Activated CD8-positive, alpha-beta memory T cell treated with anti-CD3 and anti-CD28 coated beads, Interleukin-2, amount 10 ng/mL, durations not matched to agents 7 days and 5 days (primary cell): ENCODE measurements at regions not wholly inside any gene's neighbourhood (a gene's known extent, or its start where the extent isn't known, plus 50 kb on each side); places are given as distances from the start of the nearest gene placed in this dataset.

Experiments used
- ATAC-seq: fragments of 150-1000 bp; cut with Tn5 transposase; one replicate; pipeline ENCODE4 v1.10.0; 2021; ENCODE audit warnings: moderate library complexity
- CTCF ChIA-PET: fragments of 350-600 bp; sonication (Branson Sonifier 250); formaldehyde crosslinking; loops from one replicate; lab custom pipeline; 2021; ENCODE audit warnings: antibody characterized with exemption; lab: Charles Lee
- DNase-seq: peaks from one replicate; pipeline ENCODE4 v3.0.0-alpha.2; 2020
- H3K27ac Mint-ChIP-seq: one replicate; pipeline ENCODE4 v1.8.0; 2021; ENCODE audit warnings: mild to moderate bottlenecking, mixed read lengths
- H3K27me3 Mint-ChIP-seq: one replicate; pipeline ENCODE4 v1.8.0; 2021; ENCODE audit warnings: mixed read lengths
- H3K36me3 Mint-ChIP-seq: one replicate; pipeline ENCODE4 v1.8.0; 2021; ENCODE audit warnings: mild to moderate bottlenecking, mixed read lengths
- H3K4me1 Mint-ChIP-seq: one replicate; pipeline ENCODE4 v1.8.0; 2021; ENCODE audit warnings: mixed read lengths
- H3K4me3 Mint-ChIP-seq: one replicate; pipeline ENCODE4 v1.8.0; 2021; ENCODE audit warnings: mild to moderate bottlenecking, moderate library complexity, mixed read lengths
- H3K9me3 Mint-ChIP-seq: one replicate; pipeline ENCODE4 v1.8.0; 2022; ENCODE audit warnings: low read depth, mixed read lengths

- no peak for DNase-seq
- H3K4me1 Mint-ChIP-seq: no peaks in the 10 kb centered on the region
- CTCF ChIA-PET: no interaction called here
- ATAC-seq: no peak
- no peaks in the 10 kb centered on the region for H3K36me3 Mint-ChIP-seq
- no peaks in the 10 kb centered on the region for H3K27me3 Mint-ChIP-seq
- no peak overlapping the region for H3K4me3 Mint-ChIP-seq
- H3K27ac Mint-ChIP-seq: no peak overlapping the region
- no peaks in the 10 kb centered on the region for H3K9me3 Mint-ChIP-seq
Measured at GRCh38 chr3:116864590-116864927, 155.0 kb downstream of the TUSC7 start.

GRCh38 chr3:116870379-116870778 lies 160.8 kb downstream of the TUSC7 start:
- ATAC-seq (no peak), DNase-seq (no peak)
- Mint-ChIP-seq H3K27me3 (no peaks in the 10 kb centered on the region), H3K4me3 (no peak overlapping the region), H3K9me3 (peaks cover 3% of the 10 kb centered on the region), H3K36me3 (no peaks in the 10 kb centered on the region), H3K27ac (no peak overlapping the region), H3K4me1 (no peaks in the 10 kb centered on the region)
- CTCF ChIA-PET: no interaction called here

DNA sequence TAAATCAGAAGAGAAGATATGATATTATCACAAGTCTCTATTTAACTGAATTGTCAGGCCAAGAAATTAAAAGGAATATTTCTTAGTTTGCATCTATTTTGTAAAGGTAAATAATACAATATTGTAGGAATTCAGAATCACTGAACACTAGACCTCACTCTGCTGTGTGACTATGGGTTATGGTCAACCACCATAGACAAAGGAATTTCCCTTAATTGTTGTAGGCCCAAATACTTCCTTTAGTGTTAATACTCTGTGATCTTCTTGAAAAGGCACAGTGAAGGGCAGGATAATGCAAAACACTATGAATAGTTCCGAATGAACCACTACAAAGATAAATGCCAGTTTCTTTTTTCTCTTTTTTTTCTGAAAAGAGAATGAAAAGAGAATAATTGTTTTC lies 162.3 kb downstream of the TUSC7 start:
- Mint-ChIP-seq H3K9me3 (peaks cover 3% of the 10 kb centered on the region), H3K4me1 (no peaks in the 10 kb centered on the region), H3K4me3 (no peak overlapping the region), H3K36me3 (no peaks in the 10 kb centered on the region), H3K27ac (no peak overlapping the region), H3K27me3 (no peaks in the 10 kb centered on the region)
- no peak for DNase-seq
- CTCF ChIA-PET: interaction anchor here (0.8 kb wide), 1 partner anchor 25 kb away, joined by 3 read pairs; no protein-coding TSS in a partner anchor
- no peak for ATAC-seq

GRCh38 chr3:116872688-116873087 lies 163.1 kb downstream of the TUSC7 start:
- no peaks in the 10 kb centered on the region for H3K36me3 Mint-ChIP-seq
- CTCF ChIA-PET: no interaction called here
- DNase-seq (no peak), ATAC-seq (no peak)
- no peaks in the 10 kb centered on the region for H3K27me3 Mint-ChIP-seq
- no peak overlapping the region for H3K27ac Mint-ChIP-seq
- peaks cover 3% of the 10 kb centered on the region for H3K9me3 Mint-ChIP-seq
- no peaks in the 10 kb centered on the region for H3K4me1 Mint-ChIP-seq
- no peak overlapping the region for H3K4me3 Mint-ChIP-seq

DNA sequence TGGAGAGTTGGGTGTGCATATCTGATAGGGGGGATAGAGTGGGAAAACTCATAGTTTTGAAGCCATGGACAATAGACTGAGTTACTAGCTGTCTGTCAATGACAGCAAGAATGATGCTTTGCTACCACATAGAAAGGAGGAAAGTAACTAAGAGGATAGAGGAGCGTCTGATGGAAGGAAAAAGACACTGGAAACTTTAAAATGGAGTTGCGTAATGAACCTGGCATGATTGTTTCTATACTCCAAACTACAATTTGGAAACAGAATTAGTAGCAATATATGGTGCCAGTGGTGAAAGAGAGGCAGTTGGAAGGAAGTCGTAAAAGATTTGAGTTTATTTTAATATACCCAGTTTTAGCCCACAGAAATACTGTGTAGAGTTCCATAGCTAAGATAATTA lies 163.6 kb downstream of the TUSC7 start:
- Mint-ChIP-seq H3K9me3 (peaks cover 3% of the 10 kb centered on the region), H3K4me1 (no peaks in the 10 kb centered on the region), H3K27me3 (no peaks in the 10 kb centered on the region), H3K4me3 (no peak overlapping the region), H3K27ac (no peak overlapping the region), H3K36me3 (no peaks in the 10 kb centered on the region)
- DNase-seq (no peak), ATAC-seq (no peak)
- CTCF ChIA-PET: no interaction called here

DNA sequence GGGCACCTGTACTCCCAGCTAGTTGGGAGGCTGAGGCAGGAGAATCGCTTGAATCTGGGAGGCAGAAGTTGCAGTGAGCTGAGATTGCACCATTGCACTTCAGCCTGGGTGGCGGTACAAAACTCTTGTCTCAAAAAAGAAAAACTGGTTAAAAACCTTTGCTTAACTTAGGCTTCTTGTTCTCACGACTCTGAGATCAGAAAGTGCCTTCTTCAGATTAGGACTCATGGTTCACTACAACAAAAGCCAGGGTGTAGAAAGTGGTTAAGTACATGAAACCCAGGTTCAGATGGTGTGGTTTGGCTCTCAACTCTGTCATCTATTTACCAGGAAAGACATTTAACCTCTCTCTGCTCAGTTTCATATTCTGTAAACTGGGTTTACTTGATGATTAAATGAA lies 168.4 kb downstream of the TUSC7 start:
- Mint-ChIP-seq H3K36me3 (no peaks in the 10 kb centered on the region), H3K4me3 (no peak overlapping the region), H3K27me3 (no peaks in the 10 kb centered on the region), H3K27ac (no peak overlapping the region), H3K9me3 (no peaks in the 10 kb centered on the region), H3K4me1 (no peaks in the 10 kb centered on the region)
- DNase-seq: no peak
- CTCF ChIA-PET: no interaction called here
- no peak for ATAC-seq

- H3K4me1 Mint-ChIP-seq: no peaks in the 10 kb centered on the region
- DNase-seq: no peak
- no peak for ATAC-seq
- H3K27ac Mint-ChIP-seq: no peak overlapping the region
- no peak overlapping the region for H3K4me3 Mint-ChIP-seq
- CTCF ChIA-PET: no interaction called here
- no peaks in the 10 kb centered on the region for H3K27me3 Mint-ChIP-seq
- peaks cover 4% of the 10 kb centered on the region for H3K9me3 Mint-ChIP-seq
- no peaks in the 10 kb centered on the region for H3K36me3 Mint-ChIP-seq
Measured at GRCh38 chr3:116886202-116886893, 176.8 kb downstream of the TUSC7 start.

GRCh38 chr3:116896116-116896515 lies 186.5 kb downstream of the TUSC7 start:
- ATAC-seq: no peak
- Mint-ChIP-seq H3K27me3 (no peaks in the 10 kb centered on the region), H3K36me3 (no peaks in the 10 kb centered on the region), H3K27ac (no peak overlapping the region), H3K9me3 (no peaks in the 10 kb centered on the region), H3K4me3 (no peak overlapping the region), H3K4me1 (no peaks in the 10 kb centered on the region)
- no peak for DNase-seq
- CTCF ChIA-PET: no interaction called here

- DNase-seq (no peak), ATAC-seq (no peak)
- no peaks in the 10 kb centered on the region for H3K9me3 Mint-ChIP-seq
- no peaks in the 10 kb centered on the region for H3K27me3 Mint-ChIP-seq
- CTCF ChIA-PET: interaction anchor here (0.6 kb wide), 1 partner anchor 26 kb away, joined by 3 read pairs; no protein-coding TSS in a partner anchor
- no peaks in the 10 kb centered on the region for H3K36me3 Mint-ChIP-seq
- H3K27ac Mint-ChIP-seq: no peak overlapping the region
- no peaks in the 10 kb centered on the region for H3K4me1 Mint-ChIP-seq
- no peak overlapping the region for H3K4me3 Mint-ChIP-seq
Measured at GRCh38 chr3:116897382-116897781, 187.8 kb downstream of the TUSC7 start.

DNA sequence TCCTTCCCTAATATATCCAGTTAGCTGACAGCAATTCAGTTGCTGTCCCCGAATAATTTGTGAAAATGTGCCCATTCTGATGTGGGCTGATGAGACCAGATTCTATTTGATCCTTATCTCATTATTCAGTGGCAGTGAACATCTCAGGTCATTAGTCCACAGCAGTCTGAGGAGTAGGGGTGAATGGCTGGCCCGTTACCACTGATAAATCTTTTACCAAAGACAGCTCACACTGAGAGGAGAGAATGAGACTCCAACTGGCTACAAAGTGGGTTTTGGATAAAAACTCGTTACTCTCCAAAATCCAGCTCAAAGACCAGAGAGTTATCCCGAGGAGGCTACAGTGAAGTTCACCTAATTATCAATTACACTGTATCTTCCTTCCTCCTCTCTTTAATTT lies 189.7 kb downstream of the TUSC7 start:
- Mint-ChIP-seq H3K9me3 (no peaks in the 10 kb centered on the region), H3K4me3 (no peak overlapping the region), H3K36me3 (no peaks in the 10 kb centered on the region), H3K27me3 (no peaks in the 10 kb centered on the region), H3K27ac (no peak overlapping the region), H3K4me1 (no peaks in the 10 kb centered on the region)
- CTCF ChIA-PET: no interaction called here
- DNase-seq (no peak), ATAC-seq (no peak)

- Mint-ChIP-seq H3K9me3 (peaks cover 4% of the 10 kb centered on the region), H3K4me3 (no peak overlapping the region), H3K27me3 (no peaks in the 10 kb centered on the region), H3K4me1 (no peaks in the 10 kb centered on the region), H3K36me3 (no peaks in the 10 kb centered on the region), H3K27ac (no peak overlapping the region)
- CTCF ChIA-PET: no interaction called here
- ATAC-seq (no peak), DNase-seq (no peak)
Measured at GRCh38 chr3:116905334-116905733, 195.8 kb downstream of the TUSC7 start.

- H3K36me3 Mint-ChIP-seq: no peaks in the 10 kb centered on the region
- DNase-seq: no peak
- H3K4me3 Mint-ChIP-seq: no peak overlapping the region
- H3K27ac Mint-ChIP-seq: no peak overlapping the region
- peaks cover 4% of the 10 kb centered on the region for H3K9me3 Mint-ChIP-seq
- H3K4me1 Mint-ChIP-seq: no peaks in the 10 kb centered on the region
- ATAC-seq: no peak
- CTCF ChIA-PET: no interaction called here
- no peaks in the 10 kb centered on the region for H3K27me3 Mint-ChIP-seq
Measured at GRCh38 chr3:116905794-116906193, 196.2 kb downstream of the TUSC7 start.

- DNase-seq (no peak), ATAC-seq (no peak)
- Mint-ChIP-seq H3K4me3 (no peak overlapping the region), H3K27ac (no peak overlapping the region), H3K36me3 (no peaks in the 10 kb centered on the region), H3K27me3 (no peaks in the 10 kb centered on the region), H3K9me3 (peaks cover 4% of the 10 kb centered on the region), H3K4me1 (no peaks in the 10 kb centered on the region)
- CTCF ChIA-PET: no interaction called here
Measured at GRCh38 chr3:116912116-116912515, 202.5 kb downstream of the TUSC7 start.

DNA sequence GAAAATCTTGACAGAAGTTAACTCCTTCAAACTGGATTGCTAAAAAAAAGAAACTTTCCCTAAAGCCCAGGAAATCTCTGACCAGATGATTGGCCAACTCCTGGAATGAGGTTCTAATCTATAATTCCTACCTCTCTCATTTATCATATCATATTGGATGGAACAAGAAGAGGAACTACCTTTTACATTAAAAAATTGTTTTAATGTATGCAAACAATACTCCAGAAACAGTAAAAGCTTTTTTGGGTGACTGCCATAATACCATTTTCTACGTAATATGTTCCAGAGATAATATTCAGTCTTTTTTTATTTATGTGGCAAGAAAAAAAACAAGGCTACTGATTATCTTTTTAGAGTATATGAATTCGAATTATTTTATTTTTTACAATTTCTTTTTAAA lies 204.4 kb downstream of the TUSC7 start:
- CTCF ChIA-PET: no interaction called here
- ATAC-seq: no peak
- no peaks in the 10 kb centered on the region for H3K4me1 Mint-ChIP-seq
- no peak for DNase-seq
- no peaks in the 10 kb centered on the region for H3K36me3 Mint-ChIP-seq
- H3K27ac Mint-ChIP-seq: no peak overlapping the region
- peaks cover 2% of the 10 kb centered on the region for H3K9me3 Mint-ChIP-seq
- no peaks in the 10 kb centered on the region for H3K27me3 Mint-ChIP-seq
- H3K4me3 Mint-ChIP-seq: no peak overlapping the region

DNA sequence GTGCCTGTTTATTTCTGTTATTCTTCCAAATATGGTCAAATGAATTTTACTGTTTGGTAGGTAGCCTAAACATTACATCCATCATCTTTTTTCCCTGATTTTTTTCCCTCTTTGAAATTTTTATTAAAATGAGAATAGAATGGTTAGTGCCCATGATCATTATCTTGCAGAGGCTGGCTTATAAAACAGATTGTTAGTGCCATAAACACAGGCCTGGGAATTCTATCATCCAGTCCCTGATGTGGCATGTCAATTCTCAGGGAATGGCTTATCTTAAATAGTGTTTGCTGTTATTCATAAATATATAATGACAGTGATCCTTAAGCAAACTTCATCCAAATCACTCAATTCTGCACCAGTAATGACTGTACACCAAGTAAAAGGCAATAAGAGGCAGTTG lies 207.3 kb downstream of the TUSC7 start:
- no peak for ATAC-seq
- no peaks in the 10 kb centered on the region for H3K27me3 Mint-ChIP-seq
- H3K4me3 Mint-ChIP-seq: no peak overlapping the region
- no peaks in the 10 kb centered on the region for H3K36me3 Mint-ChIP-seq
- H3K4me1 Mint-ChIP-seq: no peaks in the 10 kb centered on the region
- peaks cover 4% of the 10 kb centered on the region for H3K9me3 Mint-ChIP-seq
- no peak for DNase-seq
- H3K27ac Mint-ChIP-seq: no peak overlapping the region
- CTCF ChIA-PET: no interaction called here
